Small intestine (tissue), 7 donors: ENCODE measurements at regions not wholly inside any gene's neighbourhood (a gene's known extent, or its start where the extent isn't known, plus 50 kb on each side); places are given as distances from the start of the nearest gene placed in this dataset.
"Not testable (repeated sequence)": the region's sequence is repeated elsewhere in the genome, so short reads cannot be mapped to it uniquely, and the experiment has no call there.

Experiments used
- DNase-seq, 2 donors: peaks; one replicate each; pipeline versions ENCODE4 v3.0.0 to v3.0.0-alpha.2; 2013
- FAIRE-seq: peaks from 2 replicates; lab custom pipeline; 2012; peaks lifted over from hg19 to GRCh38; lab: Jason Lieb, UNC
- H3K27ac ChIP-seq, 3 donors: one replicate each; pipeline ENCODE4 v1.5.1; 2013; ENCODE audit warnings: low read length in 2 of 3, mild to moderate bottlenecking in 2 of 3, control low read depth in 1 of 3, inconsistent platforms in 1 of 3, low read depth in 1 of 3, moderate library complexity in 1 of 3
- H3K27me3 ChIP-seq, 3 donors: one replicate each; pipeline ENCODE4 v1.6.1; 2013; ENCODE audit warnings: low read length in 3 of 3, inconsistent platforms in 1 of 3; ENCODE audit not compliant: control insufficient read depth in 3 of 3, insufficient read depth in 3 of 3
- H3K36me3 ChIP-seq, 3 donors: one replicate each; pipeline ENCODE4 v1.6.1; 2013; ENCODE audit warnings: low read length in 3 of 3, inconsistent platforms in 1 of 3, low read depth in 1 of 3, mild to moderate bottlenecking in 1 of 3, moderate library complexity in 1 of 3; ENCODE audit not compliant: control insufficient read depth in 3 of 3, insufficient read depth in 2 of 3
- H3K4me1 ChIP-seq, 3 donors: one replicate each; pipeline ENCODE4 v1.6.1; 2013; ENCODE audit warnings: low read length in 2 of 3, inconsistent platforms in 1 of 3, low read depth in 1 of 3, mild to moderate bottlenecking in 1 of 3, moderate library complexity in 1 of 3; ENCODE audit not compliant: control insufficient read depth in 3 of 3, insufficient read depth in 2 of 3
- H3K4me3 ChIP-seq, 3 donors: one replicate each; pipeline ENCODE4 v1.5.1; 2013; ENCODE audit warnings: low read length in 3 of 3, control low read depth in 1 of 3, inconsistent platforms in 1 of 3, low read depth in 1 of 3, mild to moderate bottlenecking in 1 of 3, moderate library complexity in 1 of 3
- H3K9me3 ChIP-seq, 2 donors: one replicate each; pipeline ENCODE4 v1.6.1; 2013; ENCODE audit warnings: low read depth in 1 of 2, low read length in 1 of 2; ENCODE audit not compliant: control insufficient read depth in 2 of 2, insufficient read depth in 1 of 2
- WGBS, 3 donors: extraction: QIAGEN DNeasy Blood & Tissue Kit; methylation state at CpG; one replicate each; pipeline ENCODE4 v1.1.7; 2013; 5-methylcytosine and 5-hydroxymethylcytosine counted together
- donor health status: healthy with polysubstance abuse.
- donor health status: control.
- donor health status: control.
- donor health status: Bipolar disorder and iron deficiency.
- donor health status: healthy.

- not testable (repeated sequence) for H3K27me3 ChIP-seq, H3K9me3 ChIP-seq, H3K4me1 ChIP-seq, H3K36me3 ChIP-seq, H3K4me3 ChIP-seq, DNase-seq, FAIRE-seq, H3K27ac ChIP-seq
- 93 to 98% (median 98%) methylated on average over 2 of the region's 2 CpGs for WGBS, 3 donors
Measured at GRCh38 chr5:91448079-91448478, 65.0 kb upstream of the ARRDC3 start.

- not testable (repeated sequence) for H3K4me1 ChIP-seq, FAIRE-seq, H3K4me3 ChIP-seq, H3K27me3 ChIP-seq, H3K9me3 ChIP-seq, H3K27ac ChIP-seq, DNase-seq, H3K36me3 ChIP-seq
- 91 to 95% (median 91%) methylated on average over 3 of the region's 3 CpGs for WGBS, 3 donors
Measured at GRCh38 chr5:91446880-91447279, 63.8 kb upstream of the ARRDC3 start.

GRCh38 chr5:91443761-91444467 lies 60.8 kb upstream of the ARRDC3 start:
- Histone ChIP-seq H3K9me3 (no peaks in the 10 kb centered on the region), H3K4me3 (no peak overlapping the region), H3K4me1 (peaks cover 0 to 7% (median 2%) of the 10 kb centered on the region in 3 donors), H3K27me3 (no peaks in the 10 kb centered on the region), H3K36me3 (no peaks in the 10 kb centered on the region), H3K27ac (no peak overlapping the region)
- no peak for DNase-seq
- no peak for FAIRE-seq
- WGBS, 3 donors = 82 to 89% (median 87%) methylated on average over 1 of the region's 1 CpG

- Histone ChIP-seq H3K4me1 (peaks cover 0 to 10% (median 2%) of the 10 kb centered on the region in 3 donors), H3K4me3 (no peak overlapping the region), H3K9me3 (no peaks in the 10 kb centered on the region), H3K36me3 (no peaks in the 10 kb centered on the region), H3K27ac (no peak overlapping the region), H3K27me3 (no peaks in the 10 kb centered on the region)
- DNase-seq (no peak), FAIRE-seq (no peak)
- WGBS, 3 donors = 89 to 98% (median 96%) methylated on average over 1 of the region's 1 CpG
Measured at GRCh38 chr5:91443023-91443422, 59.9 kb upstream of the ARRDC3 start.

- no peaks in the 10 kb centered on the region for H3K36me3 ChIP-seq
- WGBS, 3 donors = 93 to 97% (median 94%) methylated on average over 1 of the region's 1 CpG
- no peak overlapping the region for H3K27ac ChIP-seq
- no peak overlapping the region for H3K4me3 ChIP-seq
- DNase-seq (no peak), FAIRE-seq (no peak)
- H3K27me3 ChIP-seq = no peaks in the 10 kb centered on the region
- H3K9me3 ChIP-seq = no peaks in the 10 kb centered on the region
- peaks cover 0 to 10% (median 2%) of the 10 kb centered on the region in 3 donors for H3K4me1 ChIP-seq
Measured at GRCh38 chr5:91441082-91441481, 58.0 kb upstream of the ARRDC3 start.

- DNase-seq = peak; percentile 55 to 63
- Histone ChIP-seq H3K27ac (no peak overlapping the region), H3K4me1 (peaks cover 0 to 10% (median 2%) of the 10 kb centered on the region in 3 donors), H3K9me3 (no peaks in the 10 kb centered on the region), H3K4me3 (no peak overlapping the region), H3K27me3 (no peaks in the 10 kb centered on the region), H3K36me3 (no peaks in the 10 kb centered on the region)
- FAIRE-seq = no peak
- WGBS, 3 donors = 61 to 86% (median 70%) methylated on average over 1 of the region's 1 CpG
Measured at GRCh38 chr5:91438871-91439270, 55.8 kb upstream of the ARRDC3 start.

GRCh38 chr5:91436241-91436640 lies 53.1 kb upstream of the ARRDC3 start:
- Histone ChIP-seq H3K4me1 (peaks cover 0 to 10% (median 2%) of the 10 kb centered on the region in 3 donors), H3K27ac (no peak overlapping the region), H3K36me3 (no peaks in the 10 kb centered on the region), H3K9me3 (no peaks in the 10 kb centered on the region), H3K27me3 (no peaks in the 10 kb centered on the region), H3K4me3 (no peak overlapping the region)
- FAIRE-seq (no peak), DNase-seq (peak in 1 of 2 donors; percentile 30)
- WGBS, 3 donors = 58 to 78% (median 69%) methylated on average over 3 of the region's 3 CpGs

- DNase-seq (no peak), FAIRE-seq (no peak)
- Histone ChIP-seq H3K4me1 (peaks cover 0 to 7% (median under 1%) of the 10 kb centered on the region in 3 donors), H3K9me3 (peaks cover 0 to 7% of the 10 kb centered on the region in 2 donors), H3K36me3 (no peaks in the 10 kb centered on the region), H3K27ac (no peak overlapping the region), H3K4me3 (no peak overlapping the region), H3K27me3 (no peaks in the 10 kb centered on the region)
Measured at GRCh38 chr5:91434348-91434747, 51.2 kb upstream of the ARRDC3 start.

- DNase-seq (no peak), FAIRE-seq (no peak)
- Histone ChIP-seq H3K4me1 (peaks cover 0 to 2% (median 0%) of the 10 kb centered on the region in 3 donors), H3K4me3 (no peak overlapping the region), H3K36me3 (no peaks in the 10 kb centered on the region), H3K27ac (no peak overlapping the region), H3K9me3 (peaks cover 0 to 9% of the 10 kb centered on the region in 2 donors), H3K27me3 (no peaks in the 10 kb centered on the region)
- WGBS, 3 donors = 90 to 97% (median 91%) methylated on average over 1 of the region's 1 CpG
Measured at GRCh38 chr5:91433861-91434260, 50.7 kb upstream of the ARRDC3 start.
